PC-9 (cell line): ENCODE measurements at regions not wholly inside any gene's neighbourhood (a gene's known extent, or its start where the extent isn't known, plus 50 kb on each side); places are given as distances from the start of the nearest gene placed in this dataset.

Experiments
- BruUV-seq: library from RNA; stranded (reverse); fragments of 400-500 nt; replicated peaks from 2 replicates; lab custom pipeline; 2021; lab: Mats Ljungman, UMichigan
- CTCF ChIA-PET: fragments of 300-600 bp; sonication (Branson Sonifier 250); formaldehyde crosslinking; loops from one replicate; lab custom pipeline; 2022; ENCODE audit warnings: antibody characterized with exemption; lab: Charles Lee
- POLR2A ChIA-PET: fragments of 300-600 bp; sonication (Branson Sonifier 250); formaldehyde crosslinking; loops from one replicate; lab custom pipeline; 2022; ENCODE audit warnings: antibody characterized with exemption; ENCODE audit not compliant: unreplicated experiment; lab: Charles Lee
- DNase-seq, 2 experiments: peaks; one replicate each; pipeline versions ENCODE4 v3.0.0 to v3.0.0-alpha.2; 2015 to 2022; ENCODE audit warnings: mixed read lengths in 1 of 2
- H2AFZ ChIP-seq: fragments of 200-600 bp; sonication (generic); 2 replicates; pipeline ENCODE4 v1.8.1; 2017; ENCODE audit warnings: antibody characterized with exemption
- H3F3A ChIP-seq: fragments of 200-600 bp; sonication (generic); 2 replicates; pipeline ENCODE4 v1.8.1; 2017; ENCODE audit warnings: antibody characterized with exemption, mild to moderate bottlenecking, low read depth; ENCODE audit not compliant: insufficient read depth
- H3K27ac ChIP-seq: fragments of 200-600 bp; sonication (generic); 2 replicates; pipeline ENCODE4 v1.6.1; 2016; ENCODE audit warnings: mixed run types
- H3K27me3 ChIP-seq: fragments of 200-600 bp; sonication (generic); 2 replicates; pipeline ENCODE4 v1.6.1; 2016; ENCODE audit warnings: low read depth, mixed run types; ENCODE audit not compliant: insufficient read depth
- H3K36me3 ChIP-seq: fragments of 200-600 bp; sonication (generic); 2 replicates; pipeline ENCODE4 v1.6.1; 2016; ENCODE audit warnings: low read depth, mixed run types
- H3K4me1 ChIP-seq: fragments of 200-600 bp; sonication (generic); replicated peaks from 2 replicates; pipeline ENCODE4 v1.6.1; 2016; ENCODE audit warnings: mixed run types; ENCODE audit not compliant: insufficient read depth
- H3K4me2 ChIP-seq: fragments of 200-600 bp; sonication (generic); 2 replicates; pipeline ENCODE4 v1.6.1; 2017; ENCODE audit warnings: mixed run types
- H3K4me3 ChIP-seq: fragments of 200-600 bp; sonication (generic); 2 replicates; pipeline ENCODE4 v1.6.1; 2016; ENCODE audit warnings: mixed run types
- H3K79me2 ChIP-seq: fragments of 200-600 bp; sonication (generic); 2 replicates; pipeline ENCODE4 v1.6.1; 2017; ENCODE audit warnings: low read depth, mixed run types
- H3K9me2 ChIP-seq: fragments of 200-600 bp; sonication (generic); 2 replicates; pipeline ENCODE4 v1.8.1; 2017; ENCODE audit warnings: mild to moderate bottlenecking; ENCODE audit not compliant: insufficient read depth
- H3K9me3 ChIP-seq: fragments of 200-600 bp; sonication (generic); 2 replicates; pipeline ENCODE4 v1.8.1; 2016; ENCODE audit warnings: low read depth; ENCODE audit not compliant: insufficient read depth
- H4K20me1 ChIP-seq: fragments of 200-600 bp; sonication (generic); 2 replicates; pipeline ENCODE4 v1.8.1; 2017; ENCODE audit not compliant: insufficient read depth
- CTCF ChIP-seq: fragments of 200-600 bp; sonication (generic); conservative IDR thresholded peaks from 2 replicates; pipeline ENCODE4 v1.6.1; 2017; ENCODE audit warnings: mixed run types, antibody characterized with exemption, mild to moderate bottlenecking, moderate library complexity
- EZH2 ChIP-seq: fragments of 200-600 bp; sonication (generic); IDR thresholded peaks from 2 replicates; pipeline ENCODE4 v1.8.0; 2017; ENCODE audit warnings: antibody characterized with exemption, low read depth
- intact Hi-C: fragments of 100-400 bp; cut with micrococcal nuclease; formaldehyde crosslinking; loops from one replicate; pipeline ENCODE4 v1.10.0; 2022; ENCODE audit not compliant: unreplicated experiment

GRCh38 chr5:175056831-175057230, 332.4 kb downstream of the MSX2 start:
- H3K9me2 ChIP-seq, result no peaks in the 10 kb centered on the region
- peaks cover 7% of the 10 kb centered on the region; the same call in 1 of the 2 replicates for H3K27me3 ChIP-seq
- intact Hi-C loops, result no loop called here
- no peak overlapping the region for H3K4me3 ChIP-seq
- H3K9me3 ChIP-seq, result no peaks in the 10 kb centered on the region
- H3K4me1 ChIP-seq, result no peaks in the 10 kb centered on the region
- no peak overlapping the region for H2AFZ ChIP-seq
- H4K20me1 ChIP-seq, result no peaks in the 10 kb centered on the region
- H3K27ac ChIP-seq, result no peak overlapping the region
- no peak for TF ChIP-seq EZH2
- TF ChIP-seq CTCF, result no peak
- no peaks in the 10 kb centered on the region for H3K36me3 ChIP-seq
- H3F3A ChIP-seq, result no peaks in the 10 kb centered on the region
- H3K4me2 ChIP-seq, result no peak overlapping the region
- ChIA-PET POLR2A (no interaction called here), CTCF (no interaction called here)
- no peak for DNase-seq
- no peaks in the 10 kb centered on the region for H3K79me2 ChIP-seq
- no TSS peak for BruUV-seq

GRCh38 chr5:175054243-175054642, 329.9 kb downstream of the MSX2 start:
- no TSS peak for BruUV-seq
- ChIA-PET CTCF (no interaction called here), POLR2A (no interaction called here)
- Histone ChIP-seq H2AFZ (no peak overlapping the region), H3K4me2 (no peak overlapping the region), H3K9me3 (no peaks in the 10 kb centered on the region), H3K4me1 (no peaks in the 10 kb centered on the region), H4K20me1 (no peaks in the 10 kb centered on the region), H3K79me2 (no peaks in the 10 kb centered on the region), H3F3A (no peaks in the 10 kb centered on the region), H3K27ac (no peak overlapping the region), H3K27me3 (peaks cover 7% of the 10 kb centered on the region; the same call in 1 of the 2 replicates), H3K4me3 (no peak overlapping the region), H3K36me3 (no peaks in the 10 kb centered on the region), H3K9me2 (no peaks in the 10 kb centered on the region)
- intact Hi-C loops, result no loop called here
- no peak for DNase-seq
- TF ChIP-seq EZH2 (no peak), CTCF (no peak)

- BruUV-seq, result no TSS peak
- CTCF ChIA-PET, result no interaction called here
- no peak for DNase-seq
Observed at GRCh38 chr5:175052351-175052750, 328.0 kb downstream of the MSX2 start.

More at GRCh38 chr5:175052351-175052750, 328.0 kb downstream of the MSX2 start:
- H3F3A ChIP-seq, result no peaks in the 10 kb centered on the region
- no peak overlapping the region for H3K27ac ChIP-seq
- intact Hi-C loops, result no loop called here
- POLR2A ChIA-PET, result no interaction called here
- no peaks in the 10 kb centered on the region for H3K79me2 ChIP-seq
- H2AFZ ChIP-seq, result no peak overlapping the region
- H3K9me3 ChIP-seq, result no peaks in the 10 kb centered on the region
- TF ChIP-seq CTCF (no peak), EZH2 (no peak)
- peaks cover 7% of the 10 kb centered on the region; the same call in 1 of the 2 replicates for H3K27me3 ChIP-seq
- no peaks in the 10 kb centered on the region for H3K9me2 ChIP-seq
- H3K4me1 ChIP-seq, result no peaks in the 10 kb centered on the region
- no peak overlapping the region for H3K4me3 ChIP-seq
- no peak overlapping the region for H3K4me2 ChIP-seq
- no peaks in the 10 kb centered on the region for H4K20me1 ChIP-seq
- H3K36me3 ChIP-seq, result no peaks in the 10 kb centered on the region
